GM18507 (cell line): ENCODE measurements at regions not wholly inside any gene's neighbourhood (a gene's known extent, or its start where the extent isn't known, plus 50 kb on each side); places are given as distances from the start of the nearest gene placed in this dataset.

Experiments used
- DNase-seq: peaks from one replicate; pipeline ENCODE4 v3.0.0; 2011; ENCODE audit warnings: low read depth; ENCODE audit not compliant: insufficient read length; ENCODE audit errors: extremely low spot score
- FAIRE-seq: peaks from 2 replicates; lab custom pipeline; 2011; peaks lifted over from hg19 to GRCh38; lab: Jason Lieb, UNC

DNA sequence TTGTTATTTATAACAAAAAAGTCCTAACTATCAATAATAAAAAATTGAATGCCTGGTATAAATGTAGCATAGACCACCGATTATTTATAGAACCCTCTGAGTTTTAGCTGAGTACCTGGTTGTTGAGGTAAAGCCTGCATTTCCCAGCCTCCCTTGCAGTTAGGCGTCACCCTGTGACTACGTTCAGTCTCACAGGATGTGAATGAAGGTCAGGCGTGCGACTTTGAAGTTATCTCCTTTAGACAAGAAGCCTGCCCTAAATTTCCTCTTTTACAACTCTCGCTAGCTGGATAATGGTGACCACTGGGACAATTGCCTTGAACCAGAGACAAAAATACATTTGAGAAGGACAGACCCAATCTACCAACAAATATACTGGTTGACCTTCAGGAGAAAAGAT is 67.5 kb upstream of the TES start:
- DNase-seq (no peak), FAIRE-seq (no peak)

DNA sequence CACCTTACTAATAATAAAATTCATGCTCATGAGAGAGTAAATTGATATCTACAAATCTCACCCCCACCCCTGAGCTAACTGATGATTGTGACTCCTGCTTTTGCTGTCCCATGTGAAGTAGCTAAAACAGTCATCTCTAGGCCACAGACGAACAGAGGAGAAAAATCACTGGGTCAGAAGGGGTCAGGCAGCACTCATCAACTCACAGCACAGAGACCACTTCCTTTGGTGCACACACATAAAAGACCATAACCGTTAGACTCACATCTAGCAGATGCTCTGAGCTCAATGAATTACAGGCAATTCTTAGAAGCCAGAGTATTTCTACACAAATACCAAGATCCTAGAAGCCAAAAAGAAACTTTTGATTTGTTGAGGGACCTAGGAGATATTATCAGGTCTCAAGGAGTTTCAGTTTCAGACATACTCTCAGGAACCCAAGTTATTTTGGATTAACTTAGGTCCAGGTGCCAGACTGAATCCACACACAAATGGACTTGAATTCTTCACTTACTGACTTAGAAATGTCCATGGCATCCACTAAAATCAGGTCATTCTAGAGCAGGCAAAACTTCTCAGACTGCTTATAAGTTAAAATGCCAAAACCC is 65.0 kb upstream of the TES start:
- FAIRE-seq (peak; percentile 75), DNase-seq (no peak)

GRCh38 chr7:116148108-116148507 is 62.2 kb upstream of the TES start:
- FAIRE-seq, result no peak
- no peak for DNase-seq

GRCh38 chr7:116148626-116149025 is 61.7 kb upstream of the TES start:
- FAIRE-seq (no peak), DNase-seq (no peak)

DNA sequence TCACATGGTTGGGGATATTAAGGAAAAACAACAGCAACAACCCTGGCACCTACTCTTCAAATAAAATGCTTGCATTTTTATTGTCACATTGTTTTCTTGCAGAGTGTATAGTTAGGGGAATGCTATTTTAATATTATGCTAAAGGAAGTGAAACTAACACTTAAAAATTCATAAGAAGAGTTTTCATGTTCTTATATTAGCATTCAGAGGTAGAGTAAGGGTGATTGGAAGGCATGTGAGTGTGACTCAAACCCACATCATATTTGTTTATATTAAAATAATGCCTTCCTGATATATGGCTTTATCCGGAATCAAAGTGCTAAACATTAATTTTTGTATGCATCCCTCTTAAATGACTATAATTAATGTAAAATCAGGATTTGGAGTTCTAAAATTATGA is 59.8 kb upstream of the TES start:
- FAIRE-seq, result peak; percentile 9

GRCh38 chr7:116152276-116152675 is 58.1 kb upstream of the TES start:
- DNase-seq (no peak), FAIRE-seq (no peak)

More for the DNA sequence above, 59.8 kb upstream of the TES start:
- peak; percentile 20 for DNase-seq

GRCh38 chr7:116153050-116153449 is 57.3 kb upstream of the TES start:
- DNase-seq (no peak), FAIRE-seq (no peak)

DNA sequence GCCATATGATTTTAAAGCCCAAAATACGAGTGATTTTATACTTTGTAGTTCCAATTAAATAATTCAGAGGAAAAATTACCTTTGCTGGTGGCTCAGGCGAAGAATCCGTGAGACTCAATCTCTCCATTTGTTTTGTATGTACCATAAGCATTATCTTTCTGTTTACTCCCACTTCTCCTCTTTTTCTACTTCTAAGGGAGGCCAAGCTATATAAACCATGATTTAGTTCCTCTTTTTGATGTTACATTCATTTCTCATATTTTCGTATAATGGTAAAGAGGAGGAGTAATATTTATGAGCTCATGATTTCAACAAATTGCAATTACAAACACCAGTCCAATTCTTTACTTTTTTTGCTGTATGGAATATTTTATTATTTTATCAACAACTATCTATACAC is 50.6 kb upstream of the TES start:
- DNase-seq (no peak), FAIRE-seq (no peak)
